Endothelial cell of umbilical vein (primary cell): ENCODE measurements at regions not wholly inside any gene's neighbourhood (a gene's known extent, or its start where the extent isn't known, plus 50 kb on each side); places are given as distances from the start of the nearest gene placed in this dataset.

Source experiments
- BruUV-seq: library from RNA; stranded (reverse); fragments of 400-500 nt; replicated peaks from 2 replicates; lab custom pipeline; 2021; lab: Mats Ljungman, UMichigan
- CTCF ChIA-PET: fragments of 300-600, 350-600 bp; sonication (Branson Sonifier 250); formaldehyde crosslinking; loops from one replicate; lab custom pipeline; 2021; ENCODE audit warnings: antibody characterized with exemption, inconsistent platforms; lab: Charles Lee
- POLR2A ChIA-PET: fragments of 300-600, 350-600 bp; sonication (Branson Sonifier 250); formaldehyde crosslinking; loops from one replicate; lab custom pipeline; 2021; ENCODE audit warnings: antibody characterized with exemption, inconsistent platforms; lab: Charles Lee
- DNase-seq: peaks from one replicate; pipeline ENCODE4 v3.0.0-alpha.2; 2011; ENCODE audit warnings: low read depth, low spot score
- FAIRE-seq: peaks from 2 replicates; lab custom pipeline; 2011; peaks lifted over from hg19 to GRCh38; lab: Jason Lieb, UNC
- H2AFZ ChIP-seq: 2 replicates; pipeline ENCODE4 v1.6.0; 2012; ENCODE audit warnings: low read depth, low read length, control low read depth, inconsistent platforms
- H3K27ac ChIP-seq: 2 replicates; pipeline ENCODE4 v1.5.1; 2011; ENCODE audit warnings: low read depth, mild to moderate bottlenecking, control low read depth, low read length, moderate library complexity; ENCODE audit not compliant: insufficient read depth
- H3K27me3 ChIP-seq, 2 experiments: 2 replicates each; pipeline versions ENCODE4 v1.6.0 to v1.6.1; 2011; ENCODE audit warnings: low read length in 2 of 2, mixed read lengths in 1 of 2; ENCODE audit not compliant: control insufficient read depth in 2 of 2, insufficient read depth in 2 of 2
- H3K36me3 ChIP-seq, 2 experiments: 2 replicates in 1 of 2; 3 replicates in 1 of 2; pipeline ENCODE4 v1.5.1; 2011; ENCODE audit warnings: low read length in 2 of 2, mild to moderate bottlenecking in 1 of 2, moderate library complexity in 1 of 2; ENCODE audit not compliant: control insufficient read depth in 2 of 2, insufficient read depth in 2 of 2; ENCODE audit errors: extremely low read depth in 1 of 2
- H3K4me1 ChIP-seq: 3 replicates; pipeline ENCODE4 v1.5.1; 2011; ENCODE audit warnings: mild to moderate bottlenecking, low read length; ENCODE audit not compliant: control insufficient read depth, insufficient read depth; ENCODE audit errors: extremely low read depth
- H3K4me2 ChIP-seq: 2 replicates; pipeline ENCODE4 v1.6.1; 2011; ENCODE audit warnings: low read length, control low read depth, mixed read lengths; ENCODE audit not compliant: insufficient read depth
- H3K4me3 ChIP-seq, 3 experiments: fragments of 200-600 bp in 1 of 3; sonication (generic), shearing (Covaris generic) in 1 of 3; replicated peaks in 1 of 3; 2 replicates each; pipeline ENCODE4 v1.5.1; 2011 to 2016; ENCODE audit warnings: control low read depth in 3 of 3, low read length in 3 of 3, mild to moderate bottlenecking in 2 of 3, inconsistent platforms in 1 of 3, low read depth in 1 of 3, moderate library complexity in 1 of 3; ENCODE audit not compliant: insufficient read depth in 1 of 3
- H3K79me2 ChIP-seq: 2 replicates; pipeline ENCODE4 v1.6.0; 2012; ENCODE audit warnings: low read length, inconsistent platforms; ENCODE audit not compliant: control insufficient read depth, insufficient read depth
- H3K9ac ChIP-seq: replicated peaks from 2 replicates; pipeline ENCODE3; 2011; ENCODE audit warnings: low read length, control low read depth; ENCODE audit not compliant: insufficient read depth; ENCODE audit errors: extremely low read depth
- H3K9me1 ChIP-seq: replicated peaks from 3 replicates; pipeline ENCODE4 v1.6.0; 2011; ENCODE audit warnings: mild to moderate bottlenecking, low read length; ENCODE audit not compliant: control insufficient read depth, insufficient read depth; ENCODE audit errors: extremely low read depth
- H3K9me3 ChIP-seq: replicated peaks from 2 replicates; pipeline ENCODE4 v1.5.1; 2012; ENCODE audit warnings: low read length, inconsistent platforms; ENCODE audit not compliant: control insufficient read depth, insufficient read depth
- H4K20me1 ChIP-seq: replicated peaks from 2 replicates; pipeline ENCODE3; 2011; ENCODE audit warnings: mild to moderate bottlenecking, low read length; ENCODE audit not compliant: control insufficient read depth, insufficient read depth; ENCODE audit errors: extremely low read depth
- EZH2 ChIP-seq: IDR thresholded peaks from 2 replicates; pipeline ENCODE4 v1.6.1; 2012; ENCODE audit warnings: borderline replicate concordance, low read depth, mild to moderate bottlenecking, moderate library complexity, low read length, inconsistent platforms; ENCODE audit not compliant: severe bottlenecking
- FOS ChIP-seq: IDR thresholded peaks from 2 replicates; pipeline ENCODE4 v1.6.1; 2011; ENCODE audit warnings: mild to moderate bottlenecking, low read length, moderate library complexity, borderline replicate concordance; ENCODE audit not compliant: insufficient read depth
- GATA2 ChIP-seq: IDR thresholded peaks from 2 replicates; pipeline ENCODE4 v1.7.0; 2011; ENCODE audit warnings: low read depth, mild to moderate bottlenecking, moderate library complexity, mixed read lengths, low read length; ENCODE audit not compliant: insufficient read length, insufficient read depth
- JUN ChIP-seq: IDR thresholded peaks from 2 replicates; pipeline ENCODE4 v1.6.1; 2011; ENCODE audit warnings: borderline replicate concordance, low read depth; ENCODE audit not compliant: insufficient read length, insufficient read depth
- MAX ChIP-seq: IDR thresholded peaks from 2 replicates; pipeline ENCODE4 v1.6.1; 2011; ENCODE audit not compliant: insufficient read depth, insufficient read length
- MYC ChIP-seq: IDR thresholded peaks from one replicate; pipeline ENCODE4 v1.6.1; 2011; ENCODE audit warnings: mild to moderate bottlenecking, low read depth, low read length
- POLR2A ChIP-seq: IDR thresholded peaks from 2 replicates; pipeline ENCODE4 v1.6.1; 2012; ENCODE audit warnings: low read depth, mild to moderate bottlenecking, control low read depth, low read length
- POLR2AphosphoS5 ChIP-seq: IDR thresholded peaks from 2 replicates; pipeline ENCODE4 v1.6.1; 2012; ENCODE audit warnings: low read depth, mild to moderate bottlenecking, control low read depth, low read length, moderate library complexity; ENCODE audit not compliant: insufficient read depth
- dilution Hi-C: fragments of 300-500 bp; cut with MboI; formaldehyde crosslinking; loops from one replicate; pipeline ENCODE4 v1.15.0; 2019; ENCODE audit warnings: low sequenced_read_pairs; ENCODE audit not compliant: extremely low pct_ligation_motif_present
- intact Hi-C: fragments of 100-400 bp; cut with micrococcal nuclease; formaldehyde crosslinking; loops from one replicate; pipeline ENCODE4 v1.10.0; 2022
- TF ChIP-seq, protein P1 (sequence below), 2 donors: IDR thresholded peaks; 1 replicate in 1 of 2; 2 replicates in 1 of 2; pipeline ENCODE4 v1.5.1; 2011; ENCODE audit warnings: low read length in 2 of 2, mild to moderate bottlenecking in 2 of 2, moderate library complexity in 2 of 2, control low read depth in 1 of 2, inconsistent platforms in 1 of 2, low read depth in 1 of 2; ENCODE audit not compliant: insufficient read depth in 1 of 2; ENCODE audit errors: extremely low read depth in 1 of 2

GRCh38 chr1:82227306-82228095 lies 426.8 kb downstream of the ADGRL2 start:
- H2AFZ ChIP-seq = no peak overlapping the region
- no peaks in the 10 kb centered on the region for H4K20me1 ChIP-seq
- TF ChIP-seq, protein P1, sequence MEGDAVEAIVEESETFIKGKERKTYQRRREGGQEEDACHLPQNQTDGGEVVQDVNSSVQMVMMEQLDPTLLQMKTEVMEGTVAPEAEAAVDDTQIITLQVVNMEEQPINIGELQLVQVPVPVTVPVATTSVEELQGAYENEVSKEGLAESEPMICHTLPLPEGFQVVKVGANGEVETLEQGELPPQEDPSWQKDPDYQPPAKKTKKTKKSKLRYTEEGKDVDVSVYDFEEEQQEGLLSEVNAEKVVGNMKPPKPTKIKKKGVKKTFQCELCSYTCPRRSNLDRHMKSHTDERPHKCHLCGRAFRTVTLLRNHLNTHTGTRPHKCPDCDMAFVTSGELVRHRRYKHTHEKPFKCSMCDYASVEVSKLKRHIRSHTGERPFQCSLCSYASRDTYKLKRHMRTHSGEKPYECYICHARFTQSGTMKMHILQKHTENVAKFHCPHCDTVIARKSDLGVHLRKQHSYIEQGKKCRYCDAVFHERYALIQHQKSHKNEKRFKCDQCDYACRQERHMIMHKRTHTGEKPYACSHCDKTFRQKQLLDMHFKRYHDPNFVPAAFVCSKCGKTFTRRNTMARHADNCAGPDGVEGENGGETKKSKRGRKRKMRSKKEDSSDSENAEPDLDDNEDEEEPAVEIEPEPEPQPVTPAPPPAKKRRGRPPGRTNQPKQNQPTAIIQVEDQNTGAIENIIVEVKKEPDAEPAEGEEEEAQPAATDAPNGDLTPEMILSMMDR (IDR thresholded peaks at IDR 0.05; ENCODE audit: extremely low read depth in 1 of 2, insufficient read depth in 1 of 2, low read depth in 1 of 2, low read length in 2 of 2) = no peak
- TF ChIP-seq MYC = no peak
- no peak for TF ChIP-seq POLR2A
- no peak for TF ChIP-seq POLR2AphosphoS5
- TF ChIP-seq GATA2 = no peak
- no peak for TF ChIP-seq FOS
- no peak for TF ChIP-seq MAX
- no peak for TF ChIP-seq JUN
- TF ChIP-seq EZH2 = no peak
- no peaks in the 10 kb centered on the region for H3K79me2 ChIP-seq
- dilution Hi-C loops = no loop called here
- peak; percentile 79 for DNase-seq
- POLR2A ChIA-PET = no interaction called here
- no peaks in the 10 kb centered on the region for H3K27me3 ChIP-seq
- H3K9me3 ChIP-seq = no peaks in the 10 kb centered on the region
- CTCF ChIA-PET = interaction anchor here (0.8 kb wide), 1 partner anchor 11 kb away, joined by 3 read pairs; no protein-coding TSS in a partner anchor
- no peaks in the 10 kb centered on the region for H3K36me3 ChIP-seq
- intact Hi-C loops = no loop called here
- peaks cover 7% of the 10 kb centered on the region for H3K4me1 ChIP-seq
- no peak overlapping the region for H3K4me3 ChIP-seq
- no peaks in the 10 kb centered on the region for H3K9me1 ChIP-seq
- no peak overlapping the region for H3K27ac ChIP-seq
- no peak overlapping the region for H3K4me2 ChIP-seq
- H3K9ac ChIP-seq = no peak overlapping the region
- BruUV-seq = no TSS peak
- FAIRE-seq = no peak
